Astrocyte of the cerebellum (primary cell): ENCODE measurements at regions not wholly inside any gene's neighbourhood (a gene's known extent, or its start where the extent isn't known, plus 50 kb on each side); places are given as distances from the start of the nearest gene placed in this dataset.
"Not testable (repeated sequence)": the region's sequence is repeated elsewhere in the genome, so short reads cannot be mapped to it uniquely, and the experiment has no call there.

Experiments used
- DNase-seq: peaks from one replicate; pipeline ENCODE4 v3.0.0-alpha.2; 2011; ENCODE audit warnings: low read depth
- H3K4me3 ChIP-seq: 2 replicates; pipeline ENCODE4 v1.5.1; 2011; ENCODE audit warnings: mild to moderate bottlenecking, low read depth, low read length, moderate library complexity
- in situ Hi-C: cut with HindIII; loops from 2 replicates; pipeline ENCODE4 v1.10.0; 2017; ENCODE audit warnings: low sequenced_read_pairs
- TF ChIP-seq, protein P1 (sequence below): IDR thresholded peaks from 2 replicates; pipeline ENCODE4 v1.5.1; 2012; ENCODE audit warnings: low read length, low read depth, moderate library complexity, mild to moderate bottlenecking; ENCODE audit errors: missing control alignments

DNA sequence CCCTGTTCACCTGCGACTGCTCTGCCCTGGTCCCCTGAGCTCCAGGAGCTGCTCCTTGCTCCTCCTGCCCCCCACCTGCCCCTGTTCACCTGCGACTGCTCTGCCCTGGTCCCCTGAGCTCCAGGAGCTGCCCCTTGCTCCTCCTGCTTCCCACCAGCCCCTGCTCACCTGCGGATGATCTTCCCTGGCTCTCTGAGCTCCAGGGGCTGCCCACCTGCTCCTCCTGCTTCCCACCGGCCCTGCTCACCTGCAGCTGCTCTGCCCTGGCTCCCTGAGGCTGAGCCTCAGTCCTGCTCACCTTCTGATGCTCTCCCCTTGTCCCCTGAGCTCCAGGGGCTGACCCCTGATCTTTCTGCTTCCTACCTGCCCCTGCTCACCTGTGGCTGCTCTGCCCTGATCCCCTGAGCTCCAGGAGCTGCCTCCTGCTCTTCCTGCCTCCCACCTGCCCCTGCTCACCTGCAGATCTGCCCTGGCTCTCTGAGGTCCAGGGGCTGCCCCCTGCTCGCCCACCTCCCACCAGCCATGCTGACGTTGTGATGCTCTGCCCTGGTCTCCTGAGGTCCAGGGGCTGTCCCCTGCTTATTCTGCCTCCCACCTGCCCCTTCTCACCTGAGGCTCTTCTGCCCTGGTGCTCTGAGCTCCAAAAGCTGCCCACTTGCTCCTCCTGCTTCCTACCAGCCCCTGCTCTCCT, 219.2 kb downstream of the TMEM121 start:
- TF ChIP-seq, protein P1, sequence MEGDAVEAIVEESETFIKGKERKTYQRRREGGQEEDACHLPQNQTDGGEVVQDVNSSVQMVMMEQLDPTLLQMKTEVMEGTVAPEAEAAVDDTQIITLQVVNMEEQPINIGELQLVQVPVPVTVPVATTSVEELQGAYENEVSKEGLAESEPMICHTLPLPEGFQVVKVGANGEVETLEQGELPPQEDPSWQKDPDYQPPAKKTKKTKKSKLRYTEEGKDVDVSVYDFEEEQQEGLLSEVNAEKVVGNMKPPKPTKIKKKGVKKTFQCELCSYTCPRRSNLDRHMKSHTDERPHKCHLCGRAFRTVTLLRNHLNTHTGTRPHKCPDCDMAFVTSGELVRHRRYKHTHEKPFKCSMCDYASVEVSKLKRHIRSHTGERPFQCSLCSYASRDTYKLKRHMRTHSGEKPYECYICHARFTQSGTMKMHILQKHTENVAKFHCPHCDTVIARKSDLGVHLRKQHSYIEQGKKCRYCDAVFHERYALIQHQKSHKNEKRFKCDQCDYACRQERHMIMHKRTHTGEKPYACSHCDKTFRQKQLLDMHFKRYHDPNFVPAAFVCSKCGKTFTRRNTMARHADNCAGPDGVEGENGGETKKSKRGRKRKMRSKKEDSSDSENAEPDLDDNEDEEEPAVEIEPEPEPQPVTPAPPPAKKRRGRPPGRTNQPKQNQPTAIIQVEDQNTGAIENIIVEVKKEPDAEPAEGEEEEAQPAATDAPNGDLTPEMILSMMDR, result no peak
- in situ Hi-C loops, result no loop called here
- no peak overlapping the region for H3K4me3 ChIP-seq
- DNase-seq, result no peak

DNA sequence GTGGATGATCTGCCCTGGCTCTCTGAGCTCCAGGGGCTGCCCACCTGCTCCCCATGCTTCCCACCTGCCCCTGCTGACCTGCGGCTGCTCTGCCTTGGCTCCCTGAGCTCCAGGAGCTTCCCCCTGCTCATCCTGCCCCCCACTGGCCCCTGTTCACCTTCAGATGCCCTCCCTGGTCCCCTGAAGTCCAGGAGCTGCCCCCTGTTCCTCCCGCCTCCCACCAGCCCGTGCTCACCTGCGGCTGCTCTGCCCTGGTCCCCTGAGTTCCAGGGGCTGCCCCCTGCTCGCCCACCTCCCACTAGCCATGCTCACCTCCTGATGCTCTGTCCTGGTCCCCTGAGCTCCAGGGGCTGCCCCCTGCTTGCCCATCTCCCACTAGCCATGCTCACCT, 219.7 kb downstream of the TMEM121 start:
- TF ChIP-seq, protein P1, result no peak
- in situ Hi-C loops, result no loop called here
- no peak for DNase-seq
- H3K4me3 ChIP-seq, result no peak overlapping the region

DNA sequence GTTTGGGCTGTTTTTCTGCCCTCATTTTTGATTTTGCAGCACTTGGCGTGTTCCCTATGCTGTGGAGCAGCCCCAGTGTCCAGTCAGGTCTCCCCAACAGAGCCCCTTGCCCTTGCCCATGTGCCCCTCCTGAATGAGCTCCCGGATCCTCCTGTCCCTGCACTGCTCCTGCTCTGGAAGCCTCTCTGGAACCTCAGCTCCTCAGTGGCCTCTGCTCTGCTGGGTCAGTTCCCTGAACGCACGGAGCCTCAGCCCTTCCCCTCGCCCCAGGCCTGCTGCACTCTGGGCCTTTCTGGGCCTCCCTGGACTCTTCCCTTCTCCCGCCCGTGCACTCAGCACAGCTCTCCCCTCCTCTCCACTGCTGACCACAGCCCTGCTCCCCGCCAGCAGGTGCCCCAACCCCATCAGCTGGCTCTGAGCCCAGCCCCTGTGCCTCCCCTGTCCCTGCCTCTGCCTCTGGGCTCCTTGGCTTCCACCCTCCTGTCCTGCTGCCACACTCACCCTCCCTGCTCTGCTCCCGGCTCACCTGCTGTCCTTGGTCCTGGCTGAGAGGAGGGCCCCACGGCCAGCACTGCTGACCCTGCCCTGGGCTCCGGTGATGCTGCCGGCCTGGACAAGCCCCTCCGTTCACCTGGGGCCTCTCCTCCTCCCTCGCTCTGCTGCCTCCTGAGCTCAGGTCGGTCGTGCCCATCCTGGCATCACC, 220.6 kb downstream of the TMEM121 start:
- in situ Hi-C loops, H3K4me3 ChIP-seq, DNase-seq: not testable (repeated sequence)

DNA sequence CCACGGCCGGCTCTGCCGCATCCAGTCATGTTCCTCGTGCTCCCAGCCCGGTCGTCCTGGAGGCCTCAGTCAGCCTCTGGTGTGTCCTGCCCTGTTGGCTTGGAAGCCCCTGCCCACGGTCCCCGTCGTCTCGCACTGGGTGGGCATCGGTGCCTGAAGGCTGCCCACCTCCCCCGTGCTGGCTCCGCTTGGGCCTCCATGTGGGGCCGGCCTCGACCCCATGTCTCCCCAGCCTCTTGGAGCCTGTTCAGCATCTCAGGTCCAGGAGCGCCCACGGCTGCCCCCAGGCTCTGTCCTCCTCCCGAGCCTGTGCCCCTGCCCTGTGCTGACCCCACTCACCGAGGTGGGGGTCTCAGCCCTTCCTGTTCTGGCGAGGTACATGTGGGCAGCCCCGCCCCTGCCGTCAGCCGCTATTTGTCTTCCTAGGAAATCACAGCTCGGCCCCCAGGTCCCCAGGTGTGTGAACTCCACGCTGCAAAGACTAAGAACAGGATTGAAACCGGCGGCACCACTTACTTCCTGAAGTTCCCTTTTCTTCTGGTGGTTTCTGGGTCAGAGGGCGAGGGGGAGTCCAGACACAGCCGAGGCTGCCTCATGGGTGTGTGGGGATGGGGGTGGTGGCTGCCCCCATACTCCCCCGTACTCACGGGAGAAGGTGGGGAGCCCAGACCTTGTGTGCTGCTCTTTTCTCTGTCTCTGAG, 221.3 kb downstream of the TMEM121 start:
- DNase-seq, in situ Hi-C loops: not testable (repeated sequence)

DNA sequence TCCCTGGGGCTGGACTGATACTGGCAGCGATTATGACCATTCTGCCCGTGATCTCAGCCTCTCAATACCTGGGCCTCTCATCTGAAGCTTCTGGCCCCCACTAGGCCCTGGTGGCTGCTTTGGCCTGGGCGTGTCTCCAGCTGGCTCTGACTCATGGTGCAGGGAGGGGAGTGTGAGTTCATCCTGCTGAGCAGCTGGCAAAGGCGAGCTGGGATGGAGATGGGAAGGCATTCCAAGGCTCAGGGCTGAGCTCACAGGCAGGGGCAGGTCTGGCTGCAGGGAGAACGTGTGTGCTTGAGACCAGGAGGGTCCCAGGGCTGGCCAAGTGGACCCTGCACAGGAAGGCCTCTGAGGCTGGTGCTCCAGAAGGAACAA, 221.8 kb downstream of the TMEM121 start:
- no peak for DNase-seq
- in situ Hi-C loops, result no loop called here
- TF ChIP-seq, protein P1, result no peak
- H3K4me3 ChIP-seq, result no peak overlapping the region

More for the DNA sequence above, 221.3 kb downstream of the TMEM121 start:
- not testable (repeated sequence) for H3K4me3 ChIP-seq

DNA sequence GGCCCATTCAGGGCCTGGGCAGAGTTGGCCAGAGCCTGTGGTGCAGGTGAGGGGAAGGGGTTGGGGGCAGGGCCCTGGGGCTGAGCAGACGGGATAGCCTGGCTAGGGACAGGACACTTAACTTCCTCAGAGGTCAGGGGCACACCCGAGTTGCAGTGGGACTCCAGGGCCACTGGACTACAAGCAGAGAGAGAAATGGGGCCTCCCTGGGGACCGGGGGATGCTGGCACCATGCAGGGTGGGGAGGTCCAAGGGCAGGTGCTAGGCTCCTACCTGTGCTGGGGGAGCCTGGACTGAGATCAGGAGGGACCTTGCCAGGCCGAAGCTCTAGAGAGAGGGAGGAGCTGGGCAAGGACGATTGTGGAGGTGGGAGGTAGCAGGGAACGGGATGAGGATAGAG, 222.3 kb downstream of the TMEM121 start:
- H3K4me3 ChIP-seq, DNase-seq, in situ Hi-C loops: not testable (repeated sequence)

DNA sequence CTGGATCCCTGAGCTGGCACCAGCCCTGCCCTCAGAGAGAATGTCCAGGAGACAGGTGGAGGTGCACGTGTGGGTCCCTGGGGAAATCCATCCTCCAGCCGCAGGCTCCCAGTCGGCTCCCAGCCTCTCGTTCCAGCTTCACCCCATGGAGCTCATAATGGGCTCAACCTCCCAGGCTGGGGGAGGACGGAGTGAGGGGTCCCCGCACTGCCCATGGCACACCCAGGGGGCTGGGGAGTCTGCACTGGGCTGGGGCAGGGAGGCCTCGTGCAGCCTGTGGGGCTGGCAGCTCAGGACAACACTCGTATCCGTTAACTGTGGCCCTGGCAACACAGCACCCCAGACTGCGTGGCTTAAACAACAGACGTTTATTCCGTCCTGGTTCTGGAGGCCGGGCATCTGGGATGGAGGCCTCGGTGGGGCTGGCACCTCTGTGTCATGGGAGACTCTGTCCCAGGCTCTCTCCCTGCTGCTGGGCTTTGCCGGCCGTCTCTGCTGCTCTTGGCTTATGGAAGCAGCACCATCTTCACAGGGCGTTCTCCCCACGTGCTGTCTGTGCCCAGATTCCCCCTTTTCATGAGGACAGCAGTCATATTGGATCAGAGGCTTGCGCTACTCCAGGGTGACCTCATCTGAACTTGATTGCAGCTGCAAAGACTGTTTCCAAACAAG, 223.6 kb downstream of the TMEM121 start:
- DNase-seq, in situ Hi-C loops, H3K4me3 ChIP-seq: not testable (repeated sequence)

DNA sequence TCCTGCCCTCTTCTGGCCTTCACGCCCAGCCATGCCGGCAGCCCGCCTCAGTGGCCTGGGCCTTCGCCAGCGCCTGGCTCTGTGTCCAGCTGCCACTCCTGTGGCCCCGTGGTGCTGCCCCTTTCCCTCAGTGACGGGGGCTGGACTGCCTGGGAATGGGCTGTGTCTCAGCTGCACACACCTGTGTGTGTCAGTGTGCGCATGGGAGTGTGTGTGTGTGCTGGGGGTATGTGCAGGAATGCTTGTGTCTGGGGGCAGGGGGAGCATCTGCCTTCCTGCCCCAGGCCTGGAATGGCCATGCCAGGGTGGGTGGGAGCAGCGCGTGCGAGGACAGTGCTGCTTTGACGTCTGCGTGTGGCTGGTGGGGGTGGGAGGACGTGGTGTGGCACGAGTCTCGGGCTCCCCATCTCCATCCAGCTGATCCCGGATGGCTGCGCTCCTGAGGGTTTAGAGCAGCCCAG, 224.9 kb downstream of the TMEM121 start:
- H3K4me3 ChIP-seq, in situ Hi-C loops, DNase-seq: not testable (repeated sequence)

DNA sequence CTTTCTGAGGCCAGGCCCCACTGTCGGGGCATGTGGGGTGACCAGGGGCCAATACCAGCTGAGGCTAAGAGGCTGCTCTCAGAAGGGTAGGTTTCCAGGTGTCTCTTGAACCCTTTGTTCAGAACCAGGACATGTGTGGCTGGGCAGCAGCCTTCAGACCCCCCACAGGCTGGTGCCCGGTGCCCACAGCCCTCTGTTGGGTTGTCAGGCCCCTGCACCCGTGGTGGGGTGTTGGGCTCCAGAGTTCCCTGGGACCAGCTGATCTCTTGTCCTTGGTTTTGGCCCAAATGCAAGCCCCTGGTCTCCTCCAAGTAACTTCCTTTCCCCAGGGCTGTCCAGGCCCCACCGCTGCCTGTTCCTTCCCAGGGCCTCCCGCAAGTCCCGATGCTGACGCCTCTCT, 226.0 kb downstream of the TMEM121 start:
- in situ Hi-C loops, result not testable (repeated sequence)

More for the DNA sequence above, 226.0 kb downstream of the TMEM121 start:
- H3K4me3 ChIP-seq, DNase-seq: not testable (repeated sequence)
